Glutamatergic neuron (in vitro differentiated cells): ENCODE measurements at regions not wholly inside any gene's neighbourhood (a gene's known extent, or its start where the extent isn't known, plus 50 kb on each side); places are given as distances from the start of the nearest gene placed in this dataset.
"Not testable (repeated sequence)": the region's sequence is repeated elsewhere in the genome, so short reads cannot be mapped to it uniquely, and the experiment has no call there.

Source experiments
- DNase-seq: peaks from one replicate; pipeline ENCODE4 v3.0.0; 2022
- H3K27ac Mint-ChIP-seq: one replicate; pipeline ENCODE4 v1.8.0; 2020; ENCODE audit warnings: mild to moderate bottlenecking, mixed read lengths, inconsistent platforms; ENCODE audit not compliant: unreplicated experiment
- H3K27me3 Mint-ChIP-seq: one replicate; pipeline ENCODE4 v1.8.0; 2020; ENCODE audit warnings: mild to moderate bottlenecking, moderate library complexity, mixed read lengths, inconsistent platforms; ENCODE audit not compliant: unreplicated experiment
- H3K36me3 Mint-ChIP-seq: one replicate; pipeline ENCODE4 v1.8.0; 2020; ENCODE audit warnings: mild to moderate bottlenecking, mixed read lengths, inconsistent platforms; ENCODE audit not compliant: unreplicated experiment
- H3K4me1 Mint-ChIP-seq: one replicate; pipeline ENCODE4 v1.8.0; 2020; ENCODE audit warnings: mild to moderate bottlenecking, low read depth, mixed read lengths, inconsistent platforms; ENCODE audit not compliant: unreplicated experiment
- H3K4me3 Mint-ChIP-seq: one replicate; pipeline ENCODE4 v1.8.0; 2020; ENCODE audit warnings: mild to moderate bottlenecking, mixed read lengths, inconsistent platforms; ENCODE audit not compliant: unreplicated experiment
- H3K9me3 Mint-ChIP-seq: one replicate; pipeline ENCODE4 v1.8.0; 2020; ENCODE audit warnings: mild to moderate bottlenecking, moderate library complexity, mixed read lengths, inconsistent platforms; ENCODE audit not compliant: unreplicated experiment
- CTCF ChIP-seq: fragments of 200-600 bp; sonication (generic); IDR thresholded peaks from one replicate; pipeline ENCODE4 v1.5.0; 2021; ENCODE audit not compliant: partially characterized antibody, unreplicated experiment

DNA sequence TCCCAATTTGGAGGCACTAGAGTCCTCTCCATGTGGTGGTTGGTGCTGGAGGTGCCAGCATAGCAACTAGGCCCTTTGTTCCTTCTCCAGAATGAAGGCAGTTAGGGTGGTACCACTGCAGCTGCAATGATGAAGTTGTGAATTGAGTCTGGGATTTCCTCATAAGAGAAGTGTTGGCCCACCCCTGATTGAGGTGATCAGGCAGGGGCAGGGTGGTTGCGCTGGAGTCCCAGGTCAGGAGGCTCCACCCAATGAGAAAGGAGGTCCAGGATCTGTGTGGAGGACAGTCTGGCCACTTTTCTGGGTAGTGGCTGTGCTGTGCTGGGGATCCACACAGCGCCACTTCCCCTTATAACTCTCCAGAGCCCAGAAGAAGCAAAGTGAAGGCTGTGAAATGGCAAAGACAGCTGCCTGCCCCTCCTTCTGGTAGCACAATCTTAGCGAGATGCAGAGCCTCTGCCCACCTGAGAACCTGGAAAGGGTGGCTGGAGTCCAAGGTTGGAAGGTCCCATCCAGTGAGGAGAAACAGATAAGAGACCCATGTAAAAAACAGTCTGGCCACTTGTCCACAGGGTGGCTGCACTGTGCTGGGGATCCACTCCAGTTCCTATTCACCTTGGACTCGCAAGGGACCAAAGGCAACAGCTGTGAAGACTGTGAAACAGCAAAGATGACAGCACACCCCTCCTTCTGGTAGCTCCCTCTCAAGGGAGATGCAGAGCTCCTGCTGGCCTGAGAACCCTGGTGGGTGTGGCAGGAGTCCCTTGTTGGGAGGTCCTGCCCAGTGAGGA lies 124.6 kb downstream of the RRAGB start:
- Mint-ChIP-seq H3K27me3 (peaks cover 3% of the 10 kb centered on the region), H3K36me3 (no peaks in the 10 kb centered on the region), H3K4me3 (no peak overlapping the region), H3K4me1 (no peaks in the 10 kb centered on the region), H3K9me3 (no peaks in the 10 kb centered on the region), H3K27ac (no peak overlapping the region)
- TF ChIP-seq CTCF: no peak
- no peak for DNase-seq

DNA sequence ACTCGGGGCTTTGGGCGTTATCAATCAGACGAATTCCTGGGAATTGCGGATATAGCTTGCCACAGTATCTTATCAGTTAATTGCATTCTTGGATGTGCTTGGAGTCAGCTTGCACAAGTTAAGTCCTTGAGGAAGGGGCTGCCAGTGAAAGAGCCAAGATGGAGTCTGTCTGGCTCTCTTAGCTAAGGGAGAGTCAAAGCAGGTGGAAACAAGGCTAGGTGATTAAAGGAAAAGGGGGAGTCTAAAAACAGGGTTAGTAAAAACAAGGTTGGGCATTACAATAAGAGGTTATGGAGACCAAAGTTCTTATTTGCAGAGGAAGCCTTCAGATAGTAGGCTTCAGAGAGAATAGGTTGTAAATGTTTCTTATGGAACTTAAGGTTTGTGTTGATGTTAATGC lies 149.2 kb downstream of the RRAGB start:
- H3K27ac Mint-ChIP-seq, H3K4me3 Mint-ChIP-seq, H3K27me3 Mint-ChIP-seq, H3K36me3 Mint-ChIP-seq, H3K4me1 Mint-ChIP-seq, DNase-seq, H3K9me3 Mint-ChIP-seq: not testable (repeated sequence)

DNA sequence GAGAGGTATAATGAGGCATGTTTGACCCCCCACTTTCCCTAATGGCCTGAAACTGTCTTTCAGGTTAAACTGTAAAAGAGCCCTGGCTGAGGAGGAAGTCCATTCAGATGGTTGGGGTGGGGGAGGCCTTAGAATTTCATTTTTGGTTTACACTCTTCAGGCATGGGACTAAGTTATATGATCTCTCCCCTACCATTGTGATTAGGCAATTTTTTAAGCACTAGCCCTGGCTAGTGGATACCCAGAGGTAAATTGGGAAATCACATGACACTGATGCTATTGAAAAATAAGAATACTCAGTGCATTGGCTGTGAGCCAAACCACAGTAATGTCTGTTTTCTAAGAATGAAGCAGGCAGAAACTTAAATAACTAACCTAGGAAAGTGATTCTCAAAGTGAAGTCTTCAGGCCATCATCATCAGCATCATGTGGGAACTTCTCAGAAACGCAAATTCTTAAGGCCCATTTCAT lies 149.7 kb downstream of the RRAGB start:
- no peaks in the 10 kb centered on the region for H3K4me1 Mint-ChIP-seq
- H3K4me3 Mint-ChIP-seq: no peak overlapping the region
- H3K27me3 Mint-ChIP-seq: peaks cover 2% of the 10 kb centered on the region
- no peak for TF ChIP-seq CTCF
- H3K27ac Mint-ChIP-seq: no peak overlapping the region
- no peak for DNase-seq
- H3K9me3 Mint-ChIP-seq: no peaks in the 10 kb centered on the region
- H3K36me3 Mint-ChIP-seq: no peaks in the 10 kb centered on the region

GRCh38 chrX:55867708-55868107 lies 150.2 kb downstream of the RRAGB start:
- no peak for TF ChIP-seq CTCF
- H3K4me1 Mint-ChIP-seq: no peaks in the 10 kb centered on the region
- no peak overlapping the region for H3K27ac Mint-ChIP-seq
- no peaks in the 10 kb centered on the region for H3K36me3 Mint-ChIP-seq
- H3K9me3 Mint-ChIP-seq: no peaks in the 10 kb centered on the region
- DNase-seq: no peak
- H3K4me3 Mint-ChIP-seq: no peak overlapping the region
- peaks cover 2% of the 10 kb centered on the region for H3K27me3 Mint-ChIP-seq

DNA sequence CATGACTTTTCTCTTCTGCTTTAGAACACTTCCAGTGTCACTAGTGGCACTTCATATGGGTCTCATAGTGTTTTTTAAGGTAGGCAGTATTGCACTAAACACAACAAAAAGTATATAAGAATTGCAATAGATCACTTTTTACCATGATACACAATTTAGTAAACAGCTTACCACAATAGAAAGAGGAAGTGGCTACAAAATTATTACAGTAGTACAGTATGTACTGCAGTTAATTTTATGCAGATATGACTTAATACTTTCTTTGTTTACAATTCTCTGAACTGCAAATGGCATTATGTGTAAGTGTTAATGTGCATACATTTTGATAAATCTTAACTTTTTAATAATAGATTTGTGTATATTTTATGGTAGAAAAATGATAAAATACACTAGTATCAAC lies 157.3 kb downstream of the RRAGB start:
- no peaks in the 10 kb centered on the region for H3K36me3 Mint-ChIP-seq
- no peak for DNase-seq
- no peaks in the 10 kb centered on the region for H3K4me1 Mint-ChIP-seq
- no peak overlapping the region for H3K27ac Mint-ChIP-seq
- no peak for TF ChIP-seq CTCF
- peaks cover 2% of the 10 kb centered on the region for H3K27me3 Mint-ChIP-seq
- H3K4me3 Mint-ChIP-seq: no peak overlapping the region
- H3K9me3 Mint-ChIP-seq: no peaks in the 10 kb centered on the region

- H3K27me3 Mint-ChIP-seq, H3K36me3 Mint-ChIP-seq, H3K9me3 Mint-ChIP-seq: not testable (repeated sequence)
These were observed 166.0 kb downstream of the RRAGB start for GRCh38 chrX:55883541-55883940.

More at GRCh38 chrX:55883541-55883940, 166.0 kb downstream of the RRAGB start:
- DNase-seq, H3K4me3 Mint-ChIP-seq, H3K27ac Mint-ChIP-seq, H3K4me1 Mint-ChIP-seq: not testable (repeated sequence)
